Breast epithelium (tissue), 3 donors: ENCODE measurements at regions not wholly inside any gene's neighbourhood (a gene's known extent, or its start where the extent isn't known, plus 50 kb on each side); places are given as distances from the start of the nearest gene placed in this dataset.

Experiments
- CTCF ChIP-seq, 3 donors: fragments of 450-650 bp; IDR thresholded peaks; one replicate each; pipeline ENCODE4 v1.5.1; 2016 to 2017; ENCODE audit warnings: antibody characterized with exemption in 3 of 3, mild to moderate bottlenecking in 3 of 3, moderate library complexity in 3 of 3
- POLR2A ChIP-seq: fragments of 450-650 bp; IDR thresholded peaks from one replicate; pipeline ENCODE4 v1.6.1; 2016; ENCODE audit warnings: antibody characterized with exemption, mild to moderate bottlenecking, moderate library complexity
- POLR2AphosphoS5 ChIP-seq, 3 donors: sonication (generic); formaldehyde crosslinking; IDR thresholded peaks; one replicate each; pipeline ENCODE4 v1.6.1; 2017; ENCODE audit warnings: antibody characterized with exemption in 3 of 3

- TF ChIP-seq CTCF (IDR thresholded peaks at IDR 0.05) (no peak), POLR2A (no peak), POLR2AphosphoS5 (IDR thresholded peaks at IDR 0.05) (no peak)
Observed at GRCh38 chr6:167402195-167402686, 77.4 kb downstream of the TTLL2 start.
